GM12878 (cell line): ENCODE measurements at regions not wholly inside any gene's neighbourhood (a gene's known extent, or its start where the extent isn't known, plus 50 kb on each side); places are given as distances from the start of the nearest gene placed in this dataset.

Source experiments
- ATAC-seq: fragments of 200-7000 bp; cut with Tn5 transposase; 3 replicates; pipeline ENCODE4 v1.9.1; 2020; ENCODE audit warnings: mild to moderate bottlenecking, moderate library complexity
- BruUV-seq: library from RNA; stranded (reverse); fragments of 400-500 nt; replicated peaks from 2 replicates; lab custom pipeline; 2021; lab: Mats Ljungman, UMichigan
- CTCF ChIA-PET: fragments of 300-600 bp; sonication (Branson Sonifier 250); formaldehyde crosslinking; extraction: SDS; loops from one replicate; lab custom pipeline; 2021; ENCODE audit warnings: inconsistent platforms; lab: Yijun Ruan, JAX
- POLR2A ChIA-PET: fragments of 350-600 bp; formaldehyde crosslinking; extraction: SDS; loops from one replicate; lab custom pipeline; 2021; ENCODE audit warnings: inconsistent platforms; lab: Charles Lee
- RAD21 ChIA-PET: fragments of 300-600 bp; sonication (Branson Sonifier 250); formaldehyde crosslinking; loops from one replicate; lab custom pipeline; 2023; ENCODE audit warnings: antibody characterized with exemption; ENCODE audit not compliant: unreplicated experiment; lab: Charles Lee
- SMC1A ChIA-PET: fragments of 300-600 bp; sonication (Branson Sonifier 250); formaldehyde crosslinking; loops from one replicate; lab custom pipeline; 2023; ENCODE audit not compliant: unreplicated experiment, uncharacterized antibody; lab: Charles Lee
- DNase-seq: peaks from one replicate; pipeline ENCODE4 v3.0.0-alpha.2; 2011; ENCODE audit warnings: low read depth, low spot score
- FAIRE-seq: peaks from 3 replicates; lab custom pipeline; 2011; peaks lifted over from hg19 to GRCh38; lab: Jason Lieb, UNC
- H2AFZ ChIP-seq: 2 replicates; pipeline ENCODE4 v1.6.0; 2011; ENCODE audit warnings: low read depth, low read length, control low read depth; ENCODE audit not compliant: control insufficient read depth
- H3K27ac ChIP-seq: 2 replicates; pipeline ENCODE4 v1.5.1; 2011; ENCODE audit warnings: control low read depth; ENCODE audit not compliant: control insufficient read depth, insufficient read depth
- H3K27me3 ChIP-seq, 2 experiments: replicated peaks in 1 of 2; 2 replicates each; pipeline versions ENCODE4 v1.6.0 to v1.6.1; 2011; ENCODE audit warnings: low read length in 1 of 2; ENCODE audit not compliant: control insufficient read depth in 2 of 2, insufficient read depth in 2 of 2
- H3K36me3 ChIP-seq, 2 experiments: 2 replicates each; pipeline ENCODE4 v1.5.1; 2011; ENCODE audit warnings: low read length in 1 of 2; ENCODE audit not compliant: control insufficient read depth in 2 of 2, insufficient read depth in 2 of 2
- H3K4me1 ChIP-seq: 2 replicates; pipeline ENCODE4 v1.6.1; 2011; ENCODE audit warnings: mild to moderate bottlenecking, low read length, moderate library complexity, mixed read lengths; ENCODE audit not compliant: control insufficient read depth, insufficient read depth
- H3K4me2 ChIP-seq: 2 replicates; pipeline ENCODE4 v1.6.0; 2011; ENCODE audit warnings: control low read depth; ENCODE audit not compliant: control insufficient read depth, insufficient read depth
- H3K4me3 ChIP-seq: fragments of 200-600 bp; sonication (generic); 2 replicates; pipeline ENCODE4 v1.5.1; 2016
- H3K79me2 ChIP-seq: 2 replicates; pipeline ENCODE4 v1.6.0; 2011; ENCODE audit warnings: low read length; ENCODE audit not compliant: control insufficient read depth, insufficient read depth
- H3K9ac ChIP-seq: 2 replicates; pipeline ENCODE4 v1.8.0; 2011; ENCODE audit warnings: low read length, control low read depth, mixed read lengths; ENCODE audit not compliant: control insufficient read depth, insufficient read depth
- H3K9me3 ChIP-seq: replicated peaks from 3 replicates; pipeline ENCODE4 v1.5.1; 2011; ENCODE audit warnings: mild to moderate bottlenecking, low read length; ENCODE audit not compliant: control insufficient read depth, insufficient read depth
- H4K20me1 ChIP-seq: 2 replicates; pipeline ENCODE4 v1.6.0; 2011; ENCODE audit not compliant: control insufficient read depth, insufficient read depth
- BMI1 ChIP-seq: fragments of 450-650 bp; IDR thresholded peaks from 2 replicates; pipeline ENCODE4 v1.6.1; 2016; ENCODE audit warnings: mild to moderate bottlenecking, moderate library complexity, borderline replicate concordance
- E4F1 ChIP-seq: fragments of 450-650 bp; IDR thresholded peaks from 2 replicates; pipeline ENCODE4 v1.6.1; 2018; ENCODE audit warnings: borderline replicate concordance, mild to moderate bottlenecking; ENCODE audit not compliant: partially characterized antibody
- HDAC2 ChIP-seq: fragments of 200-600 bp; sonication (generic); IDR thresholded peaks from 2 replicates; pipeline ENCODE4 v1.6.1; 2017
- NFIC ChIP-seq: IDR thresholded peaks from 2 replicates; pipeline ENCODE4 v1.6.1; 2012; ENCODE audit warnings: low read depth, mild to moderate bottlenecking, inconsistent platforms, low read length, moderate library complexity
- RAD21 ChIP-seq: IDR thresholded peaks from 2 replicates; pipeline ENCODE4 v1.6.1; 2011; ENCODE audit warnings: mild to moderate bottlenecking, low read depth, low read length, moderate library complexity; ENCODE audit not compliant: insufficient read depth
- RFX5 ChIP-seq: IDR thresholded peaks from 2 replicates; pipeline ENCODE4 v1.6.1; 2011; ENCODE audit warnings: low read depth, low read length, improper control_type of control experiment
- SP1 ChIP-seq: IDR thresholded peaks from one replicate; pipeline ENCODE4 v1.6.1; 2011; ENCODE audit warnings: low read depth, low read length
- SUPT20H ChIP-seq: IDR thresholded peaks from 2 replicates; pipeline ENCODE4 v1.6.1; 2011; ENCODE audit warnings: low read depth, mild to moderate bottlenecking, low read length, moderate library complexity, borderline replicate concordance; ENCODE audit not compliant: control insufficient read depth
- SUZ12 ChIP-seq: fragments of 200-600 bp; sonication (generic); IDR thresholded peaks from one replicate; pipeline ENCODE4 v1.6.1; 2018; ENCODE audit warnings: antibody characterized with exemption, mild to moderate bottlenecking; ENCODE audit not compliant: unreplicated experiment
- TCF7 ChIP-seq: IDR thresholded peaks from 2 replicates; pipeline ENCODE4 v1.6.1; 2014; ENCODE audit warnings: antibody characterized with exemption, borderline replicate concordance
- ZBTB11 ChIP-seq: fragments of 450-650 bp; formaldehyde crosslinking; IDR thresholded peaks from 2 replicates; pipeline ENCODE4 v1.5.0; 2022; ENCODE audit warnings: mild to moderate bottlenecking, missing genetic modification characterization
- ZNF207 ChIP-seq: fragments of 450-650 bp; IDR thresholded peaks from 2 replicates; pipeline ENCODE4 v1.6.1; 2014; ENCODE audit warnings: antibody characterized with exemption, mild to moderate bottlenecking, borderline replicate concordance
- ZNF622 ChIP-seq: fragments of 450-650 bp; IDR thresholded peaks from 2 replicates; pipeline ENCODE4 v1.6.1; 2017; ENCODE audit warnings: mild to moderate bottlenecking, inconsistent platforms
- WGBS: methylation state at CpG from one replicate; pipeline ENCODE4 v1.1.6; 2016; ENCODE audit warnings: low lambda C conversion rate; ENCODE audit not compliant: insufficient replicate concordance, insufficient coverage; ENCODE audit errors: missing lambda C conversion rate; 5-methylcytosine and 5-hydroxymethylcytosine counted together
- in situ Hi-C: fragments of 300-500 bp; cut with MboI; formaldehyde crosslinking; loops from 9 replicates; pipeline ENCODE4 v1.14.3; 2018; ENCODE audit warnings: mixed read lengths
- intact Hi-C: fragments of 100-400 bp; cut with micrococcal nuclease; formaldehyde crosslinking; loops from one replicate; pipeline ENCODE4 v1.14.2; 2022; ENCODE audit not compliant: unreplicated experiment
- TF ChIP-seq, protein P1 (sequence below): fragments of 450-650 bp; IDR thresholded peaks from 2 replicates; pipeline ENCODE4 v1.6.1; 2017; ENCODE audit warnings: mild to moderate bottlenecking, moderate library complexity

DNA sequence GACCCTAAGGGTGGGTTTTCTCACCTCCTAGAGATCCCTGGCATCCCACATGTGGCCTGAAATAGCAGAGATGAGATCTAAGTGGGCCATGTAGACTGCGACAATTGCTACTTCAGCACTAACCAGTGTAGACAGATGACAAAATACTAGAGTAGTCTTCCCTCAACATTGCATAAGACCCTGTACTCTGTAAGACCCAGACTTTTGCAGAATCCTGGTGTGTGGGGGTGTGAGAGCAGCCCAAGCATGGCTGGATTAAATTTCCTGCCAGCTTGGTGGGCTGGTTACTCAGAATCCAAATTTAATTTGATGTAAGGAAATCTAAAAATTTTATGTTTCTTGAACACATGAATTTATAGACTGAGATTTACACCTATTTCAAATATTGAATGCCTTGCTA, 88.3 kb downstream of the ZNF365 start (continued):
- TF ChIP-seq NFIC = no peak
- TF ChIP-seq ZNF622 = no peak
- no peak for TF ChIP-seq RAD21

- Histone ChIP-seq H3K4me3 (no peak overlapping the region), H3K36me3 (no peaks in the 10 kb centered on the region), H3K27me3 (no peaks in the 10 kb centered on the region), H3K9me3 (peaks cover 18% of the 10 kb centered on the region; the same call in 2 of the 3 replicates), H3K79me2 (no peaks in the 10 kb centered on the region), H3K4me2 (no peak overlapping the region), H3K9ac (no peak overlapping the region), H3K27ac (no peak overlapping the region), H2AFZ (no peak overlapping the region), H4K20me1 (no peaks in the 10 kb centered on the region), H3K4me1 (peaks cover 3% of the 10 kb centered on the region; the same call in 1 of the 2 replicates)
- in situ Hi-C loops = no loop called here
- WGBS = 17% methylated on average over 3 of the region's 3 CpGs
- ChIA-PET RAD21 (no interaction called here), POLR2A (no interaction called here), CTCF (interaction anchor here (0.9 to 1.4 kb wide), 3 partner anchors 14 to 621 kb away, joined by 3 read pairs; no protein-coding TSS in a partner anchor), SMC1A (interaction anchor here (0.9 to 1.4 kb wide), 2 partner anchors 12 to 22 kb away, joined by 3 read pairs; no protein-coding TSS in a partner anchor)
- no TSS peak for BruUV-seq
- intact Hi-C loops = no loop called here
- FAIRE-seq (no peak), DNase-seq (no peak), ATAC-seq (no peak)
- TF ChIP-seq RFX5 (no peak), BMI1 (no peak), ZNF207 (no peak), SP1 (no peak), E4F1 (no peak), TCF7 (no peak), SUPT20H (no peak), HDAC2 (no peak), ZBTB11 (no peak), SUZ12 (no peak)
- TF ChIP-seq, protein P1, sequence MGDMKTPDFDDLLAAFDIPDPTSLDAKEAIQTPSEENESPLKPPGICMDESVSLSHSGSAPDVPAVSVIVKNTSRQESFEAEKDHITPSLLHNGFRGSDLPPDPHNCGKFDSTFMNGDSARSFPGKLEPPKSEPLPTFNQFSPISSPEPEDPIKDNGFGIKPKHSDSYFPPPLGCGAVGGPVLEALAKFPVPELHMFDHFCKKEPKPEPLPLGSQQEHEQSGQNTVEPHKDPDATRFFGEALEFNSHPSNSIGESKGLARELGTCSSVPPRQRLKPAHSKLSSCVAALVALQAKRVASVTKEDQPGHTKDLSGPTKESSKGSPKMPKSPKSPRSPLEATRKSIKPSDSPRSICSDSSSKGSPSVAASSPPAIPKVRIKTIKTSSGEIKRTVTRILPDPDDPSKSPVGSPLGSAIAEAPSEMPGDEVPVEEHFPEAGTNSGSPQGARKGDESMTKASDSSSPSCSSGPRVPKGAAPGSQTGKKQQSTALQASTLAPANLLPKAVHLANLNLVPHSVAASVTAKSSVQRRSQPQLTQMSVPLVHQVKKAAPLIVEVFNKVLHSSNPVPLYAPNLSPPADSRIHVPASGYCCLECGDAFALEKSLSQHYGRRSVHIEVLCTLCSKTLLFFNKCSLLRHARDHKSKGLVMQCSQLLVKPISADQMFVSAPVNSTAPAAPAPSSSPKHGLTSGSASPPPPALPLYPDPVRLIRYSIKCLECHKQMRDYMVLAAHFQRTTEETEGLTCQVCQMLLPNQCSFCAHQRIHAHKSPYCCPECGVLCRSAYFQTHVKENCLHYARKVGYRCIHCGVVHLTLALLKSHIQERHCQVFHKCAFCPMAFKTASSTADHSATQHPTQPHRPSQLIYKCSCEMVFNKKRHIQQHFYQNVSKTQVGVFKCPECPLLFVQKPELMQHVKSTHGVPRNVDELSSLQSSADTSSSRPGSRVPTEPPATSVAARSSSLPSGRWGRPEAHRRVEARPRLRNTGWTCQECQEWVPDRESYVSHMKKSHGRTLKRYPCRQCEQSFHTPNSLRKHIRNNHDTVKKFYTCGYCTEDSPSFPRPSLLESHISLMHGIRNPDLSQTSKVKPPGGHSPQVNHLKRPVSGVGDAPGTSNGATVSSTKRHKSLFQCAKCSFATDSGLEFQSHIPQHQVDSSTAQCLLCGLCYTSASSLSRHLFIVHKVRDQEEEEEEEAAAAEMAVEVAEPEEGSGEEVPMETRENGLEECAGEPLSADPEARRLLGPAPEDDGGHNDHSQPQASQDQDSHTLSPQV = no peak
Measured at GRCh38 chr10:62463364-62463763, 89.2 kb downstream of the ZNF365 start.
